Trophoblast cell (in vitro differentiated cells and primary cell): ENCODE measurements at regions not wholly inside any gene's neighbourhood (a gene's known extent, or its start where the extent isn't known, plus 50 kb on each side); places are given as distances from the start of the nearest gene placed in this dataset.

Experiments used
- DNase-seq, 2 donors: peaks; one replicate each; pipeline ENCODE4 v3.0.0-alpha.2; 2016
- H2AFZ ChIP-seq: 2 replicates; pipeline ENCODE4 v1.6.1; 2013; ENCODE audit warnings: low read length, moderate library complexity, mild to moderate bottlenecking; ENCODE audit not compliant: insufficient read depth, poor library complexity
- H2AK5ac ChIP-seq: 2 replicates; pipeline ENCODE4 v1.6.1; 2013; ENCODE audit warnings: mild to moderate bottlenecking, low read length
- H2BK120ac ChIP-seq: 2 replicates; pipeline ENCODE4 v1.6.1; 2013; ENCODE audit warnings: low read length, mild to moderate bottlenecking, moderate library complexity; ENCODE audit not compliant: insufficient read depth, poor library complexity
- H2BK12ac ChIP-seq: 2 replicates; pipeline ENCODE4 v1.6.1; 2013; ENCODE audit warnings: mild to moderate bottlenecking, low read length, moderate library complexity
- H2BK5ac ChIP-seq: 2 replicates; pipeline ENCODE4 v1.6.1; 2013; ENCODE audit warnings: low read length, low read depth, moderate library complexity, mild to moderate bottlenecking; ENCODE audit not compliant: poor library complexity
- H3K14ac ChIP-seq: 2 replicates; pipeline ENCODE4 v1.6.1; 2013; ENCODE audit warnings: mild to moderate bottlenecking, low read length
- H3K18ac ChIP-seq: 2 replicates; pipeline ENCODE4 v1.6.1; 2013; ENCODE audit warnings: mild to moderate bottlenecking, low read length
- H3K23ac ChIP-seq: 2 replicates; pipeline ENCODE4 v1.6.1; 2013; ENCODE audit warnings: low read length
- H3K27ac ChIP-seq: 2 replicates; pipeline ENCODE4 v1.5.1; 2013; ENCODE audit warnings: low read depth, mild to moderate bottlenecking, inconsistent platforms, low read length, moderate library complexity
- H3K27me3 ChIP-seq: 2 replicates; pipeline ENCODE4 v1.6.1; 2013; ENCODE audit warnings: inconsistent platforms, mild to moderate bottlenecking, low read length, moderate library complexity; ENCODE audit not compliant: insufficient read depth
- H3K36me3 ChIP-seq, 2 experiments: 1 replicate in 1 of 2; 2 replicates in 1 of 2; pipeline ENCODE4 v1.6.1; 2013; ENCODE audit warnings: low read length in 2 of 2, mild to moderate bottlenecking in 2 of 2, moderate library complexity in 1 of 2; ENCODE audit not compliant: insufficient read depth in 2 of 2, control insufficient read depth in 1 of 2
- H3K4ac ChIP-seq: 2 replicates; pipeline ENCODE4 v1.6.1; 2013; ENCODE audit warnings: low read depth, mild to moderate bottlenecking, low read length, moderate library complexity
- H3K4me1 ChIP-seq, 2 experiments: 1 replicate in 1 of 2; 2 replicates in 1 of 2; pipeline ENCODE4 v1.6.1; 2013; ENCODE audit warnings: low read length in 2 of 2, mild to moderate bottlenecking in 2 of 2, moderate library complexity in 1 of 2; ENCODE audit not compliant: insufficient read depth in 2 of 2, control insufficient read depth in 1 of 2
- H3K4me2 ChIP-seq: 2 replicates; pipeline ENCODE4 v1.6.1; 2013; ENCODE audit warnings: inconsistent platforms, mild to moderate bottlenecking, low read length, moderate library complexity
- H3K4me3 ChIP-seq: 2 replicates; pipeline ENCODE4 v1.5.1; 2013; ENCODE audit warnings: mild to moderate bottlenecking, low read depth, low read length, inconsistent platforms
- H3K79me1 ChIP-seq: one replicate; pipeline ENCODE4 v1.6.1; 2013; ENCODE audit warnings: low read length
- H3K79me2 ChIP-seq: 2 replicates; pipeline ENCODE4 v1.6.1; 2013; ENCODE audit warnings: low read length, mild to moderate bottlenecking; ENCODE audit not compliant: control insufficient read depth, insufficient read depth, poor library complexity
- H3K9ac ChIP-seq: 2 replicates; pipeline ENCODE4 v1.6.1; 2013; ENCODE audit warnings: mild to moderate bottlenecking, low read length
- H3K9me3 ChIP-seq: 2 replicates; pipeline ENCODE4 v1.6.1; 2013; ENCODE audit warnings: low read depth, mild to moderate bottlenecking, control low read depth, inconsistent platforms, low read length; ENCODE audit not compliant: insufficient read depth
- H4K12ac ChIP-seq: 2 replicates; pipeline ENCODE4 v1.6.1; 2013; ENCODE audit warnings: low read depth, mild to moderate bottlenecking, low read length, moderate library complexity
- H4K8ac ChIP-seq: 2 replicates; pipeline ENCODE4 v1.6.1; 2013; ENCODE audit warnings: low read depth, mild to moderate bottlenecking, low read length, moderate library complexity
- H4K91ac ChIP-seq: one replicate; pipeline ENCODE4 v1.6.1; 2013; ENCODE audit warnings: low read depth, mild to moderate bottlenecking, low read length, moderate library complexity
- WGBS: extraction: QIAGEN DNeasy Blood & Tissue Kit; methylation state at CpG from one replicate; pipeline ENCODE4 v1.1.7; 2013; ENCODE audit warnings: missing lambda C conversion rate; ENCODE audit not compliant: insufficient read length, insufficient coverage; ENCODE audit errors: extremely low coverage; 5-methylcytosine and 5-hydroxymethylcytosine counted together

DNA sequence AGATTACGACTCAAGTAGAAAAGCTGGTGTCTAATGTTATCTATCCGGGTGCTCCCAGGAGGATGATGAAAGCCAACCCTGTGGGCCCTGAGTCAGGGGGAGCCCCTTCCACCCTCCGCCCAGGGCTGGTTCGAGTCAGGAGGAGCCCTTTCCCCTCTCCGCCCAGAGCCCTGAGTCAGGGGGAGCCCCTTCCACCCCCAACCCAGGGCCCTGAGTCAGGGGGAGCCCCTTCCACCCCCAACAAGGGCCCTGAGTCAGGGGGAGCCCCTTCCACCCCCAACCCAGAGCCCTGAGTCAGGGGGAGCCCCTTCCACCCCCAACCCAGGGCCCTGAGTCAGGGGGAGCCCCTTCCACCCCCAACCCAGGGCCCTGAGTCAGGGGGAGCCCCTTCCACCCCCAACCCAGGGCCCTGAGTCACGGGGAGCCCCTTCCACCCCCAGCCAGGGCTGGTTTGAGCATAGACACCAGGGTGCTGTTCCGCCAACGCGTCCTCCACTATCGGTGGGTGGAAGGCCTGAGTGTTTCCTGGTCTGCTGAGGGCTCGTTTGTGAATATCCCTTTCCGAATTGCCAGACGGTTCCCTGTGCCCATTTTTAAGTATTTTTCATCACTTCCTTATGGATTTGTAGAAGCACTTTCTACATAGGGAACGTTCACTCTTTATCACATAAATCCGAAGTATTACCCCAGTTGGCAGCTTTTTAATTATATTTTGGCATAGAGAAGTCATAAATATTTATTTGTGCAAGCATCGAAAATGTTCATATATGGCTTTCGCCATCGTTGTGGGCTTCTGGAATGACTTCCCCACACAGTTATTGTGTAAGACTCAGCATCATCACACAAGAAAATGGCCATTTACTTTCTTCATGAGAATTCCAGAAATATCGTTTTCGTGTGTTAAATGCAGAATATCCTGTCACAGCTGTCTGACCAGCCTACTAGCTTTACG is 380.6 kb downstream of the BRD1 start:
- H3K79me1 ChIP-seq: peaks cover 6% of the 10 kb centered on the region
- H3K27ac ChIP-seq: no peak overlapping the region
- peaks cover 13 to 14% of the 10 kb centered on the region in 2 experiments for H3K4me1 ChIP-seq
- no peak overlapping the region for H3K4me3 ChIP-seq
- no peak overlapping the region for H2BK5ac ChIP-seq
- H3K9ac ChIP-seq: no peak overlapping the region
- peaks cover 2% of the 10 kb centered on the region for H3K9me3 ChIP-seq
- no peak overlapping the region for H3K23ac ChIP-seq
- no peak overlapping the region for H4K8ac ChIP-seq
- no CpG with 5 or more reads among the region's 21 CpGs for WGBS
- no peak for DNase-seq
- H4K12ac ChIP-seq: no peak overlapping the region
- no peak overlapping the region for H3K4me2 ChIP-seq
- H2BK120ac ChIP-seq: no peak overlapping the region
- no peak overlapping the region for H2BK12ac ChIP-seq
- no peak overlapping the region for H4K91ac ChIP-seq
- no peak overlapping the region for H3K4ac ChIP-seq
- no peaks in the 10 kb centered on the region for H3K27me3 ChIP-seq
- no peak overlapping the region for H2AFZ ChIP-seq
- H2AK5ac ChIP-seq: no peak overlapping the region
- H3K18ac ChIP-seq: no peak overlapping the region
- H3K79me2 ChIP-seq: no peaks in the 10 kb centered on the region
- no peak overlapping the region for H3K14ac ChIP-seq
- no peaks in the 10 kb centered on the region for H3K36me3 ChIP-seq

DNA sequence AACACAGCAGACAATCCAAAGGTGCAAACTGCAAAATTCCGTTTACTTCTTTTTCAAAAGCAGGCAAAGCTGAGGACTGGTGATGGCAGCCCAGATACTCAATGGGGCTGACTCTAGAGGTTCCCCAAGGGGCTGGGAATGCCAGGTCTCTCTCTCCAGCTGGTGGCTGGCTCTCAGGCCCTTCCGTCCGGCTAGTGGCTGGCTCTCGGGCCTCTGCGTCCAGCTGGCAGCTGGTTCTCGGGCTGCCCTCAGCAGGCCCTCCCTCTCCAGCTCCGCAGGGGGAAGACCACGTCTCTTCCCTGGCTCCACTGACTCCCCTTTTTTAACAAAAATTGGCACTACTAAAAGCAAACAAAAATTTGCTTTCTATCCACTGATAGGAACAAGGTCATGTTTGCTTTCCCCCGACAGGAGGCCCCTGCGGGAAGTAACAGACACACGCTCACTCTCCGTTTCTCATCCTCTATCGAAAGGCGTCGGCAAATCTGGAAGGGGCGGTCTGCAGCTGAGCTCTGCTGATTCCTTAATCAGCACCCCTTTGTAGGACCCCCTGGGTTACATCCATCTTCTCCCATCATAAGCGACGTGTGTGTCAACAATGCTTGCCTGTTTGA is 381.4 kb downstream of the BRD1 start:
- Histone ChIP-seq H2AK5ac (no peak overlapping the region), H3K27me3 (no peaks in the 10 kb centered on the region), H4K8ac (no peak overlapping the region), H3K14ac (no peak overlapping the region), H3K4me1 (peaks cover 9 to 14% of the 10 kb centered on the region in 2 experiments), H4K12ac (no peak overlapping the region), H2BK120ac (no peak overlapping the region), H3K18ac (no peak overlapping the region), H3K9ac (peak overlapping the region; percentile 44), H4K91ac (no peak overlapping the region), H3K27ac (no peak overlapping the region), H3K79me2 (no peaks in the 10 kb centered on the region), H2BK12ac (no peak overlapping the region), H3K4ac (no peak overlapping the region), H2AFZ (no peak overlapping the region), H3K23ac (no peak overlapping the region), H3K4me2 (no peak overlapping the region), H3K79me1 (peaks cover 2% of the 10 kb centered on the region), H2BK5ac (no peak overlapping the region), H3K36me3 (no peaks in the 10 kb centered on the region), H3K4me3 (no peak overlapping the region), H3K9me3 (no peaks in the 10 kb centered on the region)
- DNase-seq: no peak
- no CpG with 5 or more reads among the region's 18 CpGs for WGBS

DNA sequence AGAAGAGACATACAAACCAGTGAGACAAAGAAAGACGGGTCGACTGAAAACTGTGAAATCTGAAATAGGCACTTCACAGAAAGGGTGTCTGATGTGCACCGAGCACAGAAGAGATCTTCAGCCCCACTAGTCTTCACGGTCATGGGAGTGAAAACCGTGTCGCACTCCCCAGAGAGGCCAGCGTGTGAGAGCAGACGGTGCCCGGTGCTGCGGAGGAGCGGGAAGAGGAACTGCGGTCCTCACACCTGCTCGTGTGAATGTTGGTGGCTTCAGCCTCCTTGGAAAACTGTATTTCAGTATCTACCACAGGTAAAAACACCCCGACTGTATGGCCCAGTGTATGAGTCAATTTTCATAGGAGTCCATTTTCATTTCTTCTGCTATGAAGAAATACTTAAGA is 382.9 kb downstream of the BRD1 start:
- Histone ChIP-seq H4K91ac (no peak overlapping the region), H3K9ac (no peak overlapping the region), H3K79me1 (no peaks in the 10 kb centered on the region), H3K36me3 (no peaks in the 10 kb centered on the region), H3K4me3 (no peak overlapping the region), H3K27me3 (no peaks in the 10 kb centered on the region), H3K14ac (no peak overlapping the region), H2BK12ac (no peak overlapping the region), H3K18ac (no peak overlapping the region), H2AFZ (no peak overlapping the region), H4K12ac (no peak overlapping the region), H3K4ac (no peak overlapping the region), H3K9me3 (peaks cover 3% of the 10 kb centered on the region), H3K4me2 (no peak overlapping the region), H3K27ac (no peak overlapping the region), H3K23ac (no peak overlapping the region), H2AK5ac (no peak overlapping the region), H4K8ac (no peak overlapping the region), H2BK5ac (no peak overlapping the region), H3K4me1 (peaks cover under 1 to 3% of the 10 kb centered on the region in 2 experiments), H2BK120ac (no peak overlapping the region), H3K79me2 (no peaks in the 10 kb centered on the region)
- no peak for DNase-seq
- no CpG with 5 or more reads among the region's 14 CpGs for WGBS

DNA sequence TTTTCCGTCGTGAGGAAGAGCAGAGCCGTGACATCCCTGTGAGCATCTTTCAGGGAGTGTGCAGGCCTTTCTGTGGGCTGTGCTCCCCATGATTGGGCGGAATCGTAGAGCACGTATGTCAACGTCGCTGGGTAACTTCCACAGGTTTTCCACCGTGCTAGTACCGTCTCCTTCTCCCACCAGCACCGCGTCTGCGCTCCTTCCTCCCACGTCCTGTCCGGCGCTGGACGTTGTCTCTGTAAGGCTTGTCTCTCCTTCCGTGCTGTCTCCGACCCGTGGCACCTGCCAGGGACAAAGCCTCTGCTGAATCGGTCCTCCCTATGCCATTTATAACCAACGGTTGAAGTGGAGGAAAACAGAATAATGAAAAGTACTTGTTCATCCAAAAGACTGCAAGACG is 386.7 kb downstream of the BRD1 start:
- no peak overlapping the region for H3K9ac ChIP-seq
- WGBS: no CpG with 5 or more reads among the region's 23 CpGs
- H3K4me1 ChIP-seq: no peaks in the 10 kb centered on the region
- H3K14ac ChIP-seq: no peak overlapping the region
- H3K23ac ChIP-seq: no peak overlapping the region
- H2BK5ac ChIP-seq: no peak overlapping the region
- H4K8ac ChIP-seq: no peak overlapping the region
- DNase-seq: no peak
- H3K79me2 ChIP-seq: no peaks in the 10 kb centered on the region
- H4K12ac ChIP-seq: no peak overlapping the region
- no peak overlapping the region for H2AK5ac ChIP-seq
- H3K4me3 ChIP-seq: no peak overlapping the region
- H3K4ac ChIP-seq: no peak overlapping the region
- H2BK120ac ChIP-seq: no peak overlapping the region
- H3K79me1 ChIP-seq: no peaks in the 10 kb centered on the region
- no peak overlapping the region for H3K18ac ChIP-seq
- no peak overlapping the region for H3K4me2 ChIP-seq
- H2BK12ac ChIP-seq: no peak overlapping the region
- no peak overlapping the region for H2AFZ ChIP-seq
- H4K91ac ChIP-seq: no peak overlapping the region
- no peak overlapping the region for H3K27ac ChIP-seq
- peaks cover 3% of the 10 kb centered on the region for H3K9me3 ChIP-seq
- H3K27me3 ChIP-seq: no peaks in the 10 kb centered on the region
- no peaks in the 10 kb centered on the region for H3K36me3 ChIP-seq
